HCT116 (cell line): ENCODE measurements at regions not wholly inside any gene's neighbourhood (a gene's known extent, or its start where the extent isn't known, plus 50 kb on each side); places are given as distances from the start of the nearest gene placed in this dataset.
"Not testable (repeated sequence)": the region's sequence is repeated elsewhere in the genome, so short reads cannot be mapped to it uniquely, and the experiment has no call there.

Experiments used
- ATAC-seq: fragments of 200-7000 bp; cut with Tn5 transposase; 2 replicates; pipeline ENCODE4 v1.9.1; 2020; ENCODE audit warnings: mild to moderate bottlenecking, moderate library complexity
- BruUV-seq: library from RNA; stranded (reverse); fragments of 400-500 nt; replicated peaks from 2 replicates; lab custom pipeline; 2021; lab: Mats Ljungman, UMichigan
- CTCF ChIA-PET: fragments of 300-600 bp; sonication (Branson Sonifier 250); formaldehyde crosslinking; loops from one replicate; lab custom pipeline; 2021; ENCODE audit warnings: antibody characterized with exemption; lab: Charles Lee
- POLR2A ChIA-PET: fragments of 300-600, 350-600 bp; sonication (Branson Sonifier 250); formaldehyde crosslinking; loops from one replicate; lab custom pipeline; 2021; ENCODE audit warnings: antibody characterized with exemption; lab: Charles Lee
- RAD21 ChIA-PET, 2 experiments: fragments of 300-600 bp; sonication (Branson Sonifier 250); formaldehyde crosslinking; loops; one replicate each; lab custom pipeline; 2023; ENCODE audit warnings: low total read pairs in 2 of 2; ENCODE audit not compliant: uncharacterized antibody in 2 of 2, unreplicated experiment in 2 of 2, low non-redundant PET in 1 of 2; lab: Charles Lee
- DNase-seq: peaks from one replicate; pipeline ENCODE4 v3.0.0-alpha.2; 2010; ENCODE audit warnings: low read depth, low spot score
- H2AFZ ChIP-seq: fragments of 200-600 bp; shearing (Covaris generic), sonication (generic); 2 replicates; pipeline ENCODE4 v1.6.1; 2017; ENCODE audit warnings: low read depth, mixed run types, mixed read lengths, antibody characterized with exemption, low read length; ENCODE audit not compliant: poor library complexity, severe bottlenecking
- H3K27ac ChIP-seq: 2 replicates; pipeline ENCODE4 v1.5.1; 2012; ENCODE audit warnings: low read depth, low read length
- H3K27me3 ChIP-seq: fragments of 200-600 bp; sonication (generic); 2 replicates; pipeline ENCODE4 v1.6.1; 2016; ENCODE audit warnings: mixed run types, low read length, mixed read lengths; ENCODE audit not compliant: insufficient read depth
- H3K36me3 ChIP-seq, 2 experiments: fragments of 200-500 bp in 1 of 2; fragments of 200-600 bp in 1 of 2; sonication (Bioruptor generic) in 1 of 2; sonication (generic) in 1 of 2; 2 replicates each; pipeline versions ENCODE4 v1.5.1 to v1.6.1; 2014 to 2016; ENCODE audit warnings: low read length in 2 of 2, inconsistent platforms in 1 of 2, mixed read lengths in 1 of 2, mixed run types in 1 of 2; ENCODE audit not compliant: insufficient read depth in 2 of 2, control insufficient read depth in 1 of 2
- H3K4me1 ChIP-seq, 2 experiments: fragments of 200-600 bp in 1 of 2; sonication (generic) in 1 of 2; 2 replicates each; pipeline versions ENCODE4 v1.5.1 to v1.6.1; 2012 to 2017; ENCODE audit warnings: low read length in 2 of 2, inconsistent platforms in 1 of 2, mild to moderate bottlenecking in 1 of 2, mixed read lengths in 1 of 2, mixed run types in 1 of 2, moderate library complexity in 1 of 2; ENCODE audit not compliant: insufficient read depth in 2 of 2, control insufficient read depth in 1 of 2
- H3K4me2 ChIP-seq: fragments of 200-600 bp; sonication (generic); 2 replicates; pipeline ENCODE4 v1.6.1; 2017; ENCODE audit warnings: mixed run types, low read length, mixed read lengths
- H3K4me3 ChIP-seq, 2 experiments: fragments of 200-600 bp in 1 of 2; sonication (generic) in 1 of 2; replicated peaks in 1 of 2; 2 replicates each; pipeline ENCODE4 v1.5.1; 2011 to 2016; ENCODE audit warnings: low read length in 2 of 2, control low read depth in 1 of 2, low read depth in 1 of 2, mild to moderate bottlenecking in 1 of 2, mixed read lengths in 1 of 2, mixed run types in 1 of 2
- H3K79me2 ChIP-seq: fragments of 200-600 bp; sonication (generic); 2 replicates; pipeline ENCODE4 v1.6.1; 2017; ENCODE audit warnings: mild to moderate bottlenecking, mixed run types, low read length, moderate library complexity, mixed read lengths; ENCODE audit not compliant: insufficient read depth
- H3K9ac ChIP-seq: fragments of 200-600 bp; sonication (generic); 2 replicates; pipeline ENCODE4 v1.6.1; 2016; ENCODE audit warnings: low read length, mixed read lengths
- H3K9me2 ChIP-seq: fragments of 200-600 bp; sonication (generic), shearing (Covaris generic); 2 replicates; pipeline ENCODE4 v1.6.1; 2017; ENCODE audit warnings: mixed run types, mild to moderate bottlenecking, moderate library complexity; ENCODE audit not compliant: insufficient read depth
- H3K9me3 ChIP-seq, 2 experiments: fragments of 200-500 bp in 1 of 2; fragments of 200-600 bp in 1 of 2; sonication (Bioruptor generic) in 1 of 2; sonication (generic) in 1 of 2; 2 replicates each; pipeline ENCODE4 v1.6.1; 2014 to 2017; ENCODE audit warnings: low read length in 2 of 2, mixed read lengths in 2 of 2, inconsistent platforms in 1 of 2, low read depth in 1 of 2, mild to moderate bottlenecking in 1 of 2, mixed run types in 1 of 2, moderate library complexity in 1 of 2; ENCODE audit not compliant: control insufficient read depth in 1 of 2, insufficient read depth in 1 of 2
- H4K20me1 ChIP-seq: fragments of 200-600 bp; sonication (generic), shearing (Covaris generic); 2 replicates; pipeline ENCODE4 v1.6.1; 2017; ENCODE audit warnings: mixed run types, mild to moderate bottlenecking, moderate library complexity; ENCODE audit not compliant: insufficient read depth
- CBX3 ChIP-seq: IDR thresholded peaks from 2 replicates; pipeline ENCODE4 v1.6.1; 2012; ENCODE audit warnings: low read depth
- EGR1 ChIP-seq: IDR thresholded peaks from 2 replicates; pipeline ENCODE4 v1.6.1; 2012; ENCODE audit warnings: low read depth
- ELF1 ChIP-seq: IDR thresholded peaks from 2 replicates; pipeline ENCODE4 v1.6.1; 2012; ENCODE audit warnings: low read depth, borderline replicate concordance
- EZH2 ChIP-seq: fragments of 200-600 bp; sonication (generic); IDR thresholded peaks from 2 replicates; pipeline ENCODE4 v1.6.1; 2017; ENCODE audit warnings: antibody characterized with exemption, mixed run types
- EZH2phosphoT487 ChIP-seq: fragments of 200-600 bp; IDR thresholded peaks from 2 replicates; pipeline ENCODE4 v1.6.1; 2018; ENCODE audit warnings: antibody characterized with exemption, borderline replicate concordance
- RAD21 ChIP-seq: IDR thresholded peaks from 2 replicates; pipeline ENCODE4 v1.6.1; 2012; ENCODE audit warnings: low read depth, mild to moderate bottlenecking
- TCF7L2 ChIP-seq: IDR thresholded peaks from 2 replicates; pipeline ENCODE4 v1.7.0; 2011; ENCODE audit warnings: borderline replicate concordance, inconsistent platforms; ENCODE audit not compliant: insufficient read depth, insufficient read length; ENCODE audit errors: extremely low read depth
- ZNF274 ChIP-seq: fragments of 200-500 bp; sonication (Bioruptor generic); IDR thresholded peaks from 2 replicates; pipeline ENCODE4 v1.6.1; 2014; ENCODE audit warnings: mild to moderate bottlenecking, low read depth, low read length, inconsistent platforms
- intact Hi-C: fragments of 100-400 bp; cut with micrococcal nuclease; formaldehyde crosslinking; loops from 2 replicates; pipeline ENCODE4 v1.10.0; 2022
- TF ChIP-seq, protein P1 (sequence below): IDR thresholded peaks from 2 replicates; pipeline ENCODE4 v1.6.1; 2012; ENCODE audit warnings: low read depth
- TF ChIP-seq, protein P2 (sequence below): IDR thresholded peaks from 2 replicates; pipeline ENCODE4 v1.6.1; 2012
- TF ChIP-seq, protein P3 (sequence below): IDR thresholded peaks from 2 replicates; pipeline ENCODE4 v1.6.1; 2012

DNA sequence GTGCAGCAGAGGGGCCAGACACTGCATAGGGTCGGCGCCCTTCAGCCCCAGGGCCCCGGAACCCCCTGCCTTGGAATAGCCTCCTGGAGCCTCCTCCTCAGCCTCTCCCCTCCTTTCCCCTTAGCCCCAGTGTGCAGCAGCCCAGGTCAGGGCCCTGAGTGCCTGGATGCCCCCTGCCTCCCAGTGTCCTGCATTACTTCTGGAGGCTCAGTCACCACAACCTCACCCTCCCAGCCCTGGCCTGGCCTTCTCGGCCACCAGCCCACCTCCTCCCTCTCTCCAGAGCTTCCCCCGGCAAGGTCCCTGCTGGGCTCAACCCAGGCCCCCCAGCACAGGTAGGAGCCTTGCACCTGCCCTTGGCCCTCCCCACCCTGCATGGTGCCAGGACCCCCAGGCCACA is 100.3 kb downstream of the TMEM121 start:
- H3K79me2 ChIP-seq, BruUV-seq, H3K4me2 ChIP-seq, H3K27me3 ChIP-seq, H3K9me2 ChIP-seq, RAD21 ChIA-PET, CTCF ChIA-PET, H3K9me3 ChIP-seq, H3K4me3 ChIP-seq, DNase-seq, H3K4me1 ChIP-seq, intact Hi-C loops, H2AFZ ChIP-seq, H3K36me3 ChIP-seq, H3K27ac ChIP-seq, H4K20me1 ChIP-seq, POLR2A ChIA-PET, H3K9ac ChIP-seq: not testable (repeated sequence)
- peak; percentile 21; the same call in 1 of the 2 replicates for ATAC-seq

DNA sequence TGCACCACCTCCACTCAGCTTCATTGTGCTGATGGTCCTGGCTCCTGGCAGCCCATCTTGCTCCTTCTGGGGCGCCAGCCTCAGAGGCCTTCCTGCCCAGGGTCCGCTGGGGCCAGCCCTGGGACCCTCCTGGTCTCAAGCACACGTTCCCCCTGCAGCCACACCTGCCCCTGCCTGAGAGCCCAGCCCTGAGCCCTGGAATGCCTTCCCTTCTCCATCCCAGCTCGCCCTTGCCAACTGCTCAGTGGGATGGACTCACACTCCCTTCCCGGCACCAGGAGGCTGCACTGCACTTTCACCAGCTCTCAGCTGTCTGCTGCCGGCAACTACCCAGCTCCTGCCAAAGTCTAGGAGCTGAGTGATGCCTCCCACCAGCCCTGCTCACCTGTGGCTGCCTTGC is 100.9 kb downstream of the TMEM121 start:
- H3K9me2 ChIP-seq, H2AFZ ChIP-seq, RAD21 ChIA-PET, POLR2A ChIA-PET, H3K9me3 ChIP-seq, H3K4me1 ChIP-seq, H3K9ac ChIP-seq, H3K36me3 ChIP-seq, DNase-seq, ATAC-seq, H3K79me2 ChIP-seq, H4K20me1 ChIP-seq, CTCF ChIA-PET, H3K4me2 ChIP-seq, H3K27ac ChIP-seq, intact Hi-C loops, H3K27me3 ChIP-seq, BruUV-seq, H3K4me3 ChIP-seq: not testable (repeated sequence)

DNA sequence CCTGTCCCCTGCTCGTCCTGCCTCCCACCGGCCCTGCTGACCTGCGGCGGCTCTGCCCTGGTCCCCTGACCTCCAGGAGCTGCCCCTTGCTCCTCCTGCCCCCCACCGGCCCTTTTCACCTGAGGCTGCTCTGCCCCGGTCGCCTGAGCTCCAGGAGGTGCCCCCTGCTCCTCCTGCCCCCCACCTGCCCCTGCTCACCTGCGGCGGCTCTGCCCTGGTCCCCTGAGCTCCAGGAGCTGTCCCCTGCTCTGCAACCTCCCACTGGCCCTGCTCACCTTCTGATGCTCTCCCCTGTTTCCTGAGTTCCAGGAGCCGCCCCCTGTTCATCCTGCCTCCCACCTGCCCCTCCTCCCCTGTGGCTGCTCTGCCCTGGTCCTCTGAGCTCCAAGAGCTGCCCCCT is 101.3 kb downstream of the TMEM121 start:
- no peaks in the 10 kb centered on the region for H4K20me1 ChIP-seq
- CTCF ChIA-PET: no interaction called here
- DNase-seq: no peak
- no peaks in the 10 kb centered on the region for H3K36me3 ChIP-seq
- H3K9ac ChIP-seq: no peak overlapping the region
- H3K27me3 ChIP-seq: no peaks in the 10 kb centered on the region
- no peak overlapping the region for H3K27ac ChIP-seq
- POLR2A ChIA-PET: no interaction called here
- peaks cover 3 to 5% of the 10 kb centered on the region in 2 experiments; a peak in 2 of 4 replicates for H3K9me3 ChIP-seq
- no peaks in the 10 kb centered on the region for H3K4me1 ChIP-seq
- no peak for ATAC-seq
- no TSS peak for BruUV-seq
- H3K4me2 ChIP-seq: no peak overlapping the region
- H3K79me2 ChIP-seq: no peaks in the 10 kb centered on the region
- RAD21 ChIA-PET: interaction anchor here in 1 of 2 experiments (0.7 kb wide), 2 partner anchors 24 to 310 kb away, joined by 3 to 7 read pairs; no protein-coding TSS in a partner anchor
- H3K4me3 ChIP-seq: no peak overlapping the region
- intact Hi-C loops: no loop called here
- no peaks in the 10 kb centered on the region for H3K9me2 ChIP-seq
- H2AFZ ChIP-seq: no peak overlapping the region
- TF ChIP-seq, protein P1, sequence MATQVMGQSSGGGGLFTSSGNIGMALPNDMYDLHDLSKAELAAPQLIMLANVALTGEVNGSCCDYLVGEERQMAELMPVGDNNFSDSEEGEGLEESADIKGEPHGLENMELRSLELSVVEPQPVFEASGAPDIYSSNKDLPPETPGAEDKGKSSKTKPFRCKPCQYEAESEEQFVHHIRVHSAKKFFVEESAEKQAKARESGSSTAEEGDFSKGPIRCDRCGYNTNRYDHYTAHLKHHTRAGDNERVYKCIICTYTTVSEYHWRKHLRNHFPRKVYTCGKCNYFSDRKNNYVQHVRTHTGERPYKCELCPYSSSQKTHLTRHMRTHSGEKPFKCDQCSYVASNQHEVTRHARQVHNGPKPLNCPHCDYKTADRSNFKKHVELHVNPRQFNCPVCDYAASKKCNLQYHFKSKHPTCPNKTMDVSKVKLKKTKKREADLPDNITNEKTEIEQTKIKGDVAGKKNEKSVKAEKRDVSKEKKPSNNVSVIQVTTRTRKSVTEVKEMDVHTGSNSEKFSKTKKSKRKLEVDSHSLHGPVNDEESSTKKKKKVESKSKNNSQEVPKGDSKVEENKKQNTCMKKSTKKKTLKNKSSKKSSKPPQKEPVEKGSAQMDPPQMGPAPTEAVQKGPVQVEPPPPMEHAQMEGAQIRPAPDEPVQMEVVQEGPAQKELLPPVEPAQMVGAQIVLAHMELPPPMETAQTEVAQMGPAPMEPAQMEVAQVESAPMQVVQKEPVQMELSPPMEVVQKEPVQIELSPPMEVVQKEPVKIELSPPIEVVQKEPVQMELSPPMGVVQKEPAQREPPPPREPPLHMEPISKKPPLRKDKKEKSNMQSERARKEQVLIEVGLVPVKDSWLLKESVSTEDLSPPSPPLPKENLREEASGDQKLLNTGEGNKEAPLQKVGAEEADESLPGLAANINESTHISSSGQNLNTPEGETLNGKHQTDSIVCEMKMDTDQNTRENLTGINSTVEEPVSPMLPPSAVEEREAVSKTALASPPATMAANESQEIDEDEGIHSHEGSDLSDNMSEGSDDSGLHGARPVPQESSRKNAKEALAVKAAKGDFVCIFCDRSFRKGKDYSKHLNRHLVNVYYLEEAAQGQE: no peak
- TF ChIP-seq, protein P2, sequence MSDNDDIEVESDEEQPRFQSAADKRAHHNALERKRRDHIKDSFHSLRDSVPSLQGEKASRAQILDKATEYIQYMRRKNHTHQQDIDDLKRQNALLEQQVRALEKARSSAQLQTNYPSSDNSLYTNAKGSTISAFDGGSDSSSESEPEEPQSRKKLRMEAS: no peak
- TF ChIP-seq EGR1: no peak
- TF ChIP-seq TCF7L2: no peak
- no peak for TF ChIP-seq ELF1
- no peak for TF ChIP-seq CBX3
- no peak for TF ChIP-seq RAD21
- no peak for TF ChIP-seq ZNF274
- TF ChIP-seq EZH2phosphoT487: no peak
- TF ChIP-seq, protein P3, sequence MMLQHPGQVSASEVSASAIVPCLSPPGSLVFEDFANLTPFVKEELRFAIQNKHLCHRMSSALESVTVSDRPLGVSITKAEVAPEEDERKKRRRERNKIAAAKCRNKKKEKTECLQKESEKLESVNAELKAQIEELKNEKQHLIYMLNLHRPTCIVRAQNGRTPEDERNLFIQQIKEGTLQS: no peak
- TF ChIP-seq EZH2: no peak
